AML-193 (cell line): ENCODE measurements at regions not wholly inside any gene's neighbourhood (a gene's known extent, or its start where the extent isn't known, plus 50 kb on each side); places are given as distances from the start of the nearest gene placed in this dataset.
"Not testable (repeated sequence)": the region's sequence is repeated elsewhere in the genome, so short reads cannot be mapped to it uniquely, and the experiment has no call there.

Experiments used
- DNase-seq, 2 experiments: peaks; one replicate each; lab custom pipeline; 2025; lab: John Stamatoyannopoulos, UW

- DNase-seq = no peak
Observed at GRCh38 chr5:104345222-104346016, 782.8 kb upstream of the NUDT12 start.

GRCh38 chr5:104344809-104345208 is 782.2 kb upstream of the NUDT12 start:
- DNase-seq = no peak

- no peak for DNase-seq
Observed at GRCh38 chr5:104327801-104328200, 765.2 kb upstream of the NUDT12 start.

- DNase-seq = no peak
Observed at GRCh38 chr5:104326966-104327365, 764.4 kb upstream of the NUDT12 start.

- no peak for DNase-seq
Observed at GRCh38 chr5:104325356-104325755, 762.8 kb upstream of the NUDT12 start.

GRCh38 chr5:104316676-104317075 is 754.1 kb upstream of the NUDT12 start:
- not testable (repeated sequence) for DNase-seq

- DNase-seq = no peak
Observed at GRCh38 chr5:104312481-104312880, 749.9 kb upstream of the NUDT12 start.

GRCh38 chr5:104305602-104306001 is 743.0 kb upstream of the NUDT12 start:
- no peak for DNase-seq

- no peak for DNase-seq
Observed at GRCh38 chr5:104299998-104300706, 737.6 kb upstream of the NUDT12 start.

GRCh38 chr5:104298518-104298917 is 735.9 kb upstream of the NUDT12 start:
- DNase-seq = no peak

- no peak for DNase-seq
Observed at GRCh38 chr5:104297076-104297475, 734.5 kb upstream of the NUDT12 start.

- DNase-seq = no peak
Observed at GRCh38 chr5:104295991-104296390, 733.4 kb upstream of the NUDT12 start.

GRCh38 chr5:104283136-104283535 is 720.5 kb upstream of the NUDT12 start:
- no peak for DNase-seq

GRCh38 chr5:104273725-104274124 is 711.1 kb upstream of the NUDT12 start:
- DNase-seq = no peak

- DNase-seq = no peak
Observed at GRCh38 chr5:104267320-104268015, 704.9 kb upstream of the NUDT12 start.

- DNase-seq = no peak
Observed at GRCh38 chr5:104266161-104266560, 703.6 kb upstream of the NUDT12 start.

- no peak for DNase-seq
Observed at GRCh38 chr5:104265531-104266140, 703.0 kb upstream of the NUDT12 start.

GRCh38 chr5:104247260-104247659 is 684.7 kb upstream of the NUDT12 start:
- no peak for DNase-seq

- no peak for DNase-seq
Observed at GRCh38 chr5:104241046-104241445, 678.5 kb upstream of the NUDT12 start.

- DNase-seq = no peak
Observed at GRCh38 chr5:104237586-104237985, 675.0 kb upstream of the NUDT12 start.

GRCh38 chr5:104223885-104224773 is 661.5 kb upstream of the NUDT12 start:
- no peak for DNase-seq
